GM21526 (cell line): ENCODE measurements at regions not wholly inside any gene's neighbourhood (a gene's known extent, or its start where the extent isn't known, plus 50 kb on each side); places are given as distances from the start of the nearest gene placed in this dataset.

Experiments used
- ATAC-seq: cut with Tn5 transposase; IDR thresholded peaks from one replicate; pipeline ENCODE4 v1.9.1; 2021; ENCODE audit warnings: moderate library complexity; ENCODE audit not compliant: unreplicated experiment, low FRiP score

DNA sequence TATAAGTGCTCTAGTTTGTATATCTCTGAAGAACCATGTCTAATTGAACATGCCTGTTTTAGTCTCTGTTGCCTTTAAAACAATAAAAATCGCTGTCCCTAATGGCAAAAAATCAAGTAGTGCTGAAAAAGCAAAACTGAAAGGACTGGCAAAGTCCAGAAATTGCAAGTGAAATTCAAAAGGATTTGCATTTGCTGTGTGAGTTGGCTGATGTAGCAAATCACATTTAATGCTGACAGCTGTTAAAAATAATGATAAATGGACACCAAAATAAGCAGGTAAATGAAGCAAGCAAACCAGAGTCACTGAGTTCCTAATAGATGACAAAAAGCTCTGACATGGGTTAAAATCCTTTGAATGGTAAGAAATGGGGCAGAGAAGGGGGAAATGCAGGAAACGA is 874.1 kb downstream of the GRM8 start:
- ATAC-seq: no peak

DNA sequence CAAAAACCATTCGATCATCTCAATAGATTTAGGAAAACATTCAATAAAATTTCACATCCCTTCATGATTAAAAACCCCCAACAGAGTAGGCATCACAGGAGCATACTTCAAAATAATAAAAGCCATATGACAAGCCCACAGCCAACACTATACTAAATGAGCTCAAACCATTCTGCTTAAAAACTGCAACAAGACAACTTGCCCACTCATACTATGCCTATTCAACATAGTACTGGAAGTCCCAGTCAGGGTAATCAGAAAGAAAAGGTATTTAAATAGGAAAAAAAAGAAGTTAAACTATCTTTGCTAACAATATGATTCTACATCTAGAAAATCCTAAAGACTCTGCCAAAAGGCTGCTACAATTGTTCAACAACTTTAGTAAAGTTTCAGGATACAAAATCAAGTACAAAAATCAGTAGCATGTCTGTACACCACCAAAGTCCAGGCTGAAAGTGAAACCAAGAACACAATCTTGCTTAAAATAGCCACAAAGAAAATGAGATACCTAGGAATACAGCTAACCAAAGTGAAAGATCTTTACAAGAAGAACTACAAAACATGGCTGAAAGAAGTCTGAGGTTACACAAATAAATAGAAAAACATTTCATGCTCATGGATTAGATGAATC is 882.6 kb downstream of the GRM8 start:
- ATAC-seq: no peak

DNA sequence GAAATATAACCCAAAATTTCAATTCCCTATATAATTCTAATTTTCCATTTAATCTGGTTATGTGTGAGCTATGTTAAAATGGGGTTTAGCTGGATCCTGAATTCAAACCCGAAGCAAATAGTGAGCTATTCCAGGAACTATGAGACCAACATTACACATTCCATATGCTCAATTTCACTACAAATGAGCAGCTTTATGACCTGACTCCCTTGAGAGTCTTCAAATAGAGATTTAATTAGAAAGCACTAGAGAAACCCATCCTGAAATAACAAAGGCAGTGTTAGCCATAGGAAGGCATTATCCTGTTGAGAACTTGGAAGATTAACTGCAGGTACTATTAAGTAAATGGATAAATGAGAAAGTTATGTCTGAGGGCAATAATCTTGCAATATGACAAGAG is 890.0 kb downstream of the GRM8 start:
- no peak for ATAC-seq

DNA sequence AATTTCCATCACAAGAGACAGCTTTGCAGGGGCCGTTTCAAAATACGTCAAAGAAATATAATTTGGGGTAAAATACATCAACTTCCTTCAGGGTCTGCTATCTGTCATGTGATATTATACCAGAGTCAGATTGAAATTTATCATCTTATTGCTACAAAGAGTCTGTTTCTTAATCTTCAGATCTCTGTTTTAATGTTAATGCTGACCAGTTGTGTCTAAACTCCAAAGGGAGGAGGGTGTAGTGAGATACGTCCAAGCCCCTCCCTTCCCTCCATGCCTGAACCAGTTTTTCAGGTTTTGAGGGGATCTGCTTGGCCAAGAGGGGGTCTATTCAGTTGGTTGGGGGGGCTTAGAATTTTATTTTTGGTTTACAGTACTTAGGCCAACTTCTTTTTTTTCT is 891.6 kb downstream of the GRM8 start:
- no peak for ATAC-seq

DNA sequence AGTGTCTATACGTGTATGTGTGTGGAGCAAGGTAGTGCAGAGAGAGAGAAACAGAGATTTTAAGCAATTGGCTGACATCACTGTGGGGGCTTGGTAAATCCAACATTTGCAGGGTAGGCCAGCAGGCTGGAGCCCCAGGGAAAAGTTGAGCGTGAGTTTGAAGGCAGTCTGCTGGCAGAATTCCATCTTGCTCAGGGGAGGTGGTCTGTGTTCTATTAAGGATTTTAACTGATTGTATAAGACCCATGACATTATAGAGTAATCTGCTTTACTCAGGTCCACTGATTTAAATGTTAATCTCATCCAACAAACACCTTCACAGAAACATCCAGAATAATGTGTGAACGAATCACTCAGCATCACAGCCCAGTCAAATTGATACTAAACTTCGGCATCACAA is 912.9 kb downstream of the GRM8 start:
- no peak for ATAC-seq

DNA sequence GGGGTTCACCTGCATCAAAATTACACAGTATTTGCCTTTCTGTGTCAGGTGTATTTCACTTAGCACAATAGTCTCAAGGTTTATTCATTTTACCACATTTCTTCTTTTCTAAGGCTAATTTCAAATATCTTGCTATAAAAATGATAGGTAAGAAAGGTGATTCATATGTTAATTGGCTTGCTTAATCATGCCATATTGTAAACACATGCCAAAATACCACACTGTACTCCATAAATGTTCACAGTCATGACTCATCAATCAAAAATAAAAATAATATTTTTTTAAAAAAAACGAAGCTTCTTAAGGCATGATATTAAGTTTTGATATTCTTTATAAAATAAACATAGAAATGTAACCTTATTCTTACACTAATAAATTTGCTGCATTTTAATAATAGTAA is 947.1 kb downstream of the GRM8 start:
- no peak for ATAC-seq

DNA sequence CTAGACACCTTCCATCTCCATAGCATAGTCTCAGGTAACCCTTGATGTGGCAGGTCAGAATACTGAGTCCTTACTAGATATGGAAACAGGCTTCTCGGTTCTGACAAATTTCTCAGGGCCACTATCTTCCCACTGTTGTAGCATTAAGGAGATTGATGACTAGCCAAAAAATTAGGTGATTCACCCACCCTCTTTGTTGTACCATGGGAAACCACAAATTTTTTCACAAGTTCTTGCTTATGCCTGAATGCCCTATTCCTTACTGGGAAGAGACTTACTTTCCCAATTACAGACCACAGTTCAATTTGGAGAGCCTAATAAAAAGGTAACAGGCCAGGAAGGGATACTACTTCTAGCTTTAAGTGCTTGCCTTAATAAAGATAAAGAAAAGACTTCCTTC is 948.8 kb downstream of the GRM8 start:
- ATAC-seq: no peak

DNA sequence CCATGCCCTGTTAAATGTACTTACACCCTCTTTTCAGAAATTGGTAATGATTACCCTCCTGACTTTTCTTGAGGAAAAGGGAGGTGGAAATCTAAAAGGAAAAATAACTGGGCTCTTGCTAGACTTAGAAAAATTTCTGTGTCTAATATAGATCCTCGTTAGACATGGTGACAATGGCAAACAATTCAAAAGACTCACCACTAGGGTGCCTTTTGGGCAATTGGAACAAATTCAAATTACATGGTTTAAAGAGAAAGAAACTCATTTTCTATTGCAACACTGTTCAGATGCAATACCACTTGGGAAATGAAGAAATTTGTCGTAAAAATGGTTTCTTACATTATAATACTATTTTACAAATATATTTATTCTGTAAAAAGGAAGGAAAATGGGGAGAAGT is 950.1 kb downstream of the GRM8 start:
- no peak for ATAC-seq

DNA sequence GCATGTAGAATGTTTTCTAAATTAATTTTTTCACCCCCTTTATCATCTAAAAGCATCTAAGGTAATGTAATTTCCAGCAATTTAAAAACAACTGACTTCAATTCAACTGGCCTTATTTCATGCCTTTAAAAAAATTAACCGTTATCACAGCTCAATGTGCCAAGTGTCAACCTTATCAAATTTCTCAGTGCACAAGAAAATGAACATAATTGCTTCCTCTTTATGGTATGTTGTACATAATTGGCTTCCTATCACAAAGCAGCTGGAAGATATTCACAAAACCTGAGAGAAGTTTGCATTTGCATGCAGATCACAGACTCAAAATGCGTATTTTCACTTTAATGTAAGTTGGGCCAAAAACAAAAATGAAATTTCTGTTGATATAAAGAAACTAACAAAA is 966.4 kb downstream of the GRM8 start:
- no peak for ATAC-seq

DNA sequence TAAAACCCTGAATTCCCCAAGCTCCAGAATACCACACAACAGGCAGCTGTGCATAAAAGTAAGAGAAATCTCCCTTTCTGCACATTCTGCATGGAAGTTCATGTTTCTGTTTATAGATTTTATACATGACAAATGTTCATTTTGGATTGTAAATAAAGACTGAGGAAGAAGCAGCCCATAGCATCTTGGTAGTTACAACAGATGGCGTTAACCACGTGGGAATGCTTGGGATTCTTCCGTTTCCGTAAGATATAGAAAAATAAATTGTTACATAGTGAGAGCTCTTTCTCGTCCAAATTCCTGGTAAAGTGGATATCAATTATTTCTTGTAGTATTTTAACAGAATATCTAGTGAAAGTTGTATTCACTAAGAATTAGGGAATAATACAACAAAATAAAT is 1016.5 kb downstream of the GRM8 start:
- ATAC-seq: no peak

DNA sequence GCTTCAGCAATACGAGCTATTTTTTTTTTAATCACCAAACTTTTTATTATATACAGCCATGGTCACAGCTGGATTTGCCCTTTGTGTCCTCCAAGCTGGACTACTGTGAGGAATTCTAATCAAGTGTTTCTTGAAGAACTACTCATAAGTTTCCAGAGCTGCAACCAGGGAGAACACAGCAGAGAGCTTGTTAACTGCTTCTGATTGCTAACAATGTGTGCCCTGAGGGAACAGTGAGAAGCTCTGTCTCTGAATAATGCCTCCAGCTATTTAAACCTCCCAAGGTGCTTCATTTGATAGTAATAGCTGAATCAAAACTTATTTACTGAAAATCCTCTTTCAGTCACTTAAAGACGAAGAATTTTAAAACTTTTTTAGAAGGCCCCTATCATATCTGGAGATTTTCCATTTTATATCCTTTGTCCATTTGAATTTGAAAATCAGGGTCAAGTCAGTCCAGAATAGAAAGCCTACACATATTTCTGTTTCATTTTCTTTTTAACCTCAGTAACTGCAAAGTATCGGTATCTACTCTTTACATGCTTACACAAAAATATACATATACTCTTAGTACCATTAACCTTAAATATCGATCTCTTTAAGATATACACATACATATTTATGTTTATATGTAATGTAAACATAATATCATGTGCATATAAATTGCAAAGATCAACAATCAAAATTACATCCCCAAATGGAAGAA is 1024.2 kb downstream of the GRM8 start:
- no peak for ATAC-seq

DNA sequence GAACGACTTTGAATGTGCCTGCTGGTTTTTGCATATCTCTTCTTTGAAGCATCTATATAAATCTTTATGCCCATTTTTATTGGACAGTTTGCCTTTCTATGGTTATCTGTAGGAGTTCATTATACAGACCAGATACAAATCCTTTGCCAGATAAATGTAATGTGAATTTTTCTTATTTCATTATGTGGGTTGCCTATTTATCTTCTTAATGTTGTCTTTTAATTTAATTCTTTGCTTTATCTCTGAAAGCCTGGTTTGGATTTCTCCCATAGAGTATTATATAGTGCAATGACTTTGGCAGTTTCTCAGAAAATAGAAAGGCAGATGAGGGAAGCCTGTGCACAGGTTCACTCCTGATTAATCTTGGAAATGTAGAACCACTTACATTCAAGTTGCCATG is 1025.1 kb downstream of the GRM8 start:
- ATAC-seq: no peak

DNA sequence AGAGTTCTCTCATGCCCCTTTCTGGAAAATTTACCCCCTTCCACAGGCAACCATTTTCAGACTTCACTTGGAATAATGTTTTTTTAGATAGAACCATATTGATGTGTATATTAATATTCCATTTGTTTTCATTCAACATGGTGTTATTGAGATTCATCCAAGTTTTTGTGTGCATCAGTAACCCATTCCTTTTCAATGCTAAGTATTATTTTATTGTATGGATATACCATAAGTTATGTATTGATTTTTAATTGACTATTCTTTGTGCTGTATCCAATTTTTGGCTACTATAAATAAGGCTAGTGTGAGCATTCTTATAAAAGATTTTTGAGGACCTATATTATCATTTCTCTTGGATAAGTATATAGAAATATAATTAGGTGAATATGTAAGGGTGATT is 1025.7 kb downstream of the GRM8 start:
- no peak for ATAC-seq

DNA sequence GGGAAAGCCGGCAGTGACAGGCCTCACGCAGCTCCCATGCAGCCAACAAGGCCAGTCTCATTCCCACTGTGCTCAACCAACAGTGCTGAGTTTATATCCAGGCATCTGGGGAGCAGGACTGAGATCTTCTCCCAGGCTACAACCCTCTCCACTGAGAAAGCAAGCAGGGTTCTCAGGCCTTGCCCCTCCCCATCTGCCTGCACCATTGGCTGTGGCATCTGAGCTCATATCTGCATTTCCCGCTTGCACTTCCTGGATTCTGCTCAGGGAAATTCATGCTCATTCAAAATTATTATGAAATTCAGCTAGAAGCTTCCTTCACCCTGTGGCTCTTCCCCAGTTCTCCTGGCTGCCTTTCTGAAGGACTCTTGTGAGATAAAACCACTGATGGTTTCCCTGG is 1029.0 kb downstream of the GRM8 start:
- no peak for ATAC-seq

DNA sequence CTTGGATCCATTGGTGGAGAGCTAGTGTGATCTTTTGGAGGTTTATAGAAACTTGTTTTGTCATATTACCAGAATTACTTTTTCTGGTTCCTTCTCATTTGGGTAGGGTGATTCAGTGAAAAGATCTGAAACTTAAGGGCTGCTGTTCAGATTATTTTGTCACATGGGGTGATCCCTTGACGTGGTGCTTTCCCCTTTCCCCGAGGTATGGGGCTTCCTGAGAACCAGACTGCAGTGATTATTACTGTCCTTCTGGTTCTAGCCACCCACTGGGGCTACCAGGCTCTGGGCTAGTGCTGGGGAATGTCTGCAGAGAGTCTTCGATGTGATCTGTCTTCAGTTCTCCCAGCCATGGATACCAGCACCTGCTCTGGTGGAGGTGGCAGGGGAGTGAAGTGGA is 1030.0 kb downstream of the GRM8 start:
- no peak for ATAC-seq

DNA sequence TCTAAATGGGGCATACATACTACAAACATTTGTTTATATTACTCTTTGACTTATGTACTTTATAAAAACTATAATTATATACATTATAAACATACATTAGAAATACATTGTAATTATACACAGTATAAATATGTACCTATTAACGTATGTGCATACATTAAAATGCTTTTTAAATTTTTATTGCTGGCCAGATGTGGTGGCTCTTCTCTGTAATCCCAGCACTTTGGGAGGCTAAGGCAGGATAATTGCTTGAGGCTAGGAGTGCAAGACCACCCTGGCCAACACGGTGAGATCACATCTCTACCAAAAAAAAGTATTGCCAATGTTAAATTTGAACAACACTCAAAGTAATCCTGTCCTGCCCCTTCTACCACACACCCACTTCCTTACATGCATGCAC is 1037.0 kb downstream of the GRM8 start:
- no peak for ATAC-seq

DNA sequence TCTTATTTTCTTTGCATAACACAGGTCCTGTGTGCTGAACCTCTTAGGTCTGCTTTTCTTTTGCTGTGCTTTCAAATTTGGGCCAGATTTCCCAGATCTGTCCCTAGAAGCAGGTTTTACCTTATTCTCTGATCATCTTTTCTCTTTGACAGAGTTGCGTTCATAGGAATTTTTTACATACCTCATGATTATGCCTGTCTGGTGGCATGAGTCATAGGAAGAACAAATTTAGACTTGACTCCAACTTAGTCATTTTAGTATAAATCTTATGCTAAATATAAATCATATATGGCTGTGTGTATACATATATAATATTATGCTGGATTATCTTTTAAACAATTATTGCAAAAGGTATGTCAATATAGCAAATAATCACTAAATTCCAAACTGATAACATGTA is 1038.9 kb downstream of the GRM8 start:
- ATAC-seq: no peak

DNA sequence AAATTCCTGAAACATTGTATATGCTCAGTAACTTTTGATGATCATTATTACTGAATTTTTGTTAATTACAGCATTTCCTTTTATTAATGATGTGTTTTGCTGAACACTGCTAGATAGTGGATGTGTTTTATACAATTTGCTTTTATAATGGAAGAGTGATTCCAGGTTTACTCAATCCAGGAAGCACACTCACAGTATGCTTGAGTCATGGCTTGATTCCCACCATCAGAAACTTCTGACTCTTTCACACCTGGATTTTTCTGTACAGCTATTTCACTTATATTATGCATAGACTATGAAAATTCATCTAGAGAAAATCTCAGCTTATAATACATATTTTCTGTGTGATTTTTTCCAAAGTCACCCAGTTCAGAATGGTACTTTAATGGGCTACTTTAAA is 1040.9 kb downstream of the GRM8 start:
- ATAC-seq: no peak

DNA sequence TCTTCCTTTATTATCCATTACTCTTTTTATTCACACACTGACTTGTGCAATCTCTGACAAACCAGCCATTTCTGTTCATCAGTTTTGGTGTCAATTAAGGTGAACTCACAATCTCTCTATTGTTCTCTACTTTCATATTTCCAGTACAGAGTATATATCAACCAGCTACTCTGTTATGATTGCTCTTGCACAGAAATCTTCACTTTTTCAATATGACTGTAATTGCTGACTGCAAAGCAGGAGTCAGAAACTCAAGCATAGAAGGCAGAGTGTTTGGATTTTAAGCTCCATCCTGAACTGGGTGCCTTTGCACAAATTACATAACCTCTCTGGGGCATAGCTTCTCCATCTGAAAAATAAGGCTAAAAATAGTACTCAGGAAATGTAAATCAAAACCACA is 1042.0 kb downstream of the GRM8 start:
- ATAC-seq: no peak

DNA sequence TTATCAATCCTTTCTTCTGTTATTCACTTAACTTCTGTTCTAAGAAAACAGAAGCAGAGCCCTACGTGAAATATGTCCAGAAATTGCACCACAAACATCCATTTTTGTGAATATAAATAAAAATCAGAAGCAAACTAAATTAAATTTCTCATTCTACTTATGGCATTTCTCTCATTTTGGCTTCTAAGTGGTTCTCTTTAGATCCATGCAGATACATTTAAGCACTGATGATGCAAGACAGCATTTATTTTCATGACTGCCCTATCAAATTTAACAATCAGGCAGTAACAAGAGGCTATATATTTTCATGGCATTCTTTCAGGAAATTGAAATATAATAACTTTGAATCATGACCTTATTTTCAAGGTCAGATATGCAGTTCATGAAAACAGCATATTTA is 1049.6 kb downstream of the GRM8 start:
- no peak for ATAC-seq

DNA sequence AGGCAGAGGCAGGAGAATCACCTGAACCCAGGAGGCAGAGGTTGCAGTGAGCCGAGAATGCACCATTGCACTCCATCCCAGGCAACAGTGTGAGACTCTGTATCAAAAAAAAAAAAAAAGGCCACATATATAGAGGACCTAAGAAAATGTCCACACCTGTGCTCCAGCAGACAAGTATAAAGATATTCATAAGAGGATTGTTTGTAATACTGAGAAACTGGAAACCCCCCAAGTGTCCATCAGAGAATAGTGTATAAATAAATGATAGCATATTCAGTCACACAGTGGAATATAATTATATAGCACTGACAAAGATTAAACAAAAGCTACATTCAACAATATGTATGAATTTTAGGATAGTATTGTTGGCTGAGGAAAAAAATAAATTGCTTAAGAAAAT is 1050.6 kb downstream of the GRM8 start:
- ATAC-seq: no peak

DNA sequence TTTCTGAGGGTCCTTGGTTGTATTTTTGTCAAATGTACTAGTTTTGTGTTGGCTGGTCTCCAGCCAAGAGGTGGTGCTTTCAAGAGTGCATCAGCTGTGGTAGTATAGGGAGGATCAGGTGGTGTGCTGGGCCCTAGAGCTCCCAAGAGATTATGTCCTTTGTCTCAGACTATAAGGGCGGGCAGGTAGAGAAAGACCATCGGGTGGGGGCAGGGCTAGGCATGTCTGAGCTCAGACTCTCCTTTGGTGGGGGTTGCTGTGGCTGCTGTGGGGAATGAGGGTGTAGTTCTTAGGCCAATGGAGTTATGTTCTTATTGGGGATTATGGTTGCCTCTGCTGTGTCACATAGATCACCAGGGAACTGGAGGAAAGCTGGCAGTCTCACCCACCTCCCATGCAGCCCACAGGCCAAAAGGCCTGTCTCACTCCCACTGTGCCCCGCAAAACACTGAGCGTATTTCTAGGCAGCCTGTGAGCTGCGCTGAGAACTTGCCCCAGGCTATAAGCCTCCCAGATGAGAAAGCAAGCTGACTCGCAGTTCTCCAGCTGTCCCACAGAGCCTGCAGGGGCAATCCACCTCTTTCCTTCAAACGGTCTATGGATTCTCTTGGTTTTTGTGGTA is 1066.7 kb downstream of the GRM8 start:
- no peak for ATAC-seq
